DOHH2 (cell line): ENCODE measurements at regions not wholly inside any gene's neighbourhood (a gene's known extent, or its start where the extent isn't known, plus 50 kb on each side); places are given as distances from the start of the nearest gene placed in this dataset.

Experiments
- H3F3A ChIP-seq: fragments of 200-600 bp; sonication (generic), shearing (Covaris generic); 2 replicates; pipeline ENCODE4 v1.6.0; 2016; ENCODE audit warnings: antibody characterized with exemption, mild to moderate bottlenecking; ENCODE audit not compliant: control insufficient read depth, insufficient read depth
- H3K27ac ChIP-seq: fragments of 200-600 bp; sonication (generic); 2 replicates; pipeline ENCODE4 v1.5.1; 2014; ENCODE audit warnings: low read depth, mild to moderate bottlenecking, low read length, moderate library complexity
- H3K27me3 ChIP-seq: fragments of 200-600 bp; sonication (generic); 2 replicates; pipeline ENCODE4 v1.6.1; 2014; ENCODE audit warnings: mild to moderate bottlenecking, low read length, mixed read lengths; ENCODE audit not compliant: control insufficient read depth
- H3K36me3 ChIP-seq: fragments of 200-600 bp; sonication (generic); 2 replicates; pipeline ENCODE4 v1.6.1; 2014; ENCODE audit warnings: mild to moderate bottlenecking, low read length, moderate library complexity, mixed read lengths; ENCODE audit not compliant: control insufficient read depth
- H3K4me1 ChIP-seq: fragments of 200-600 bp; sonication (generic); 2 replicates; pipeline ENCODE4 v1.6.1; 2014; ENCODE audit warnings: mild to moderate bottlenecking, low read length, mixed read lengths; ENCODE audit not compliant: control insufficient read depth
- H3K4me2 ChIP-seq: fragments of 200-600 bp; sonication (generic); 2 replicates; pipeline ENCODE4 v1.6.0; 2014; ENCODE audit warnings: mild to moderate bottlenecking, low read length, moderate library complexity
- H3K4me3 ChIP-seq: fragments of 200-600 bp; sonication (generic); 2 replicates; pipeline ENCODE4 v1.5.1; 2014; ENCODE audit warnings: mild to moderate bottlenecking, low read length, mixed read lengths
- H3K79me2 ChIP-seq: fragments of 200-600 bp; sonication (generic); 2 replicates; pipeline ENCODE4 v1.6.1; 2014; ENCODE audit warnings: mild to moderate bottlenecking, low read length, mixed read lengths; ENCODE audit not compliant: control insufficient read depth
- H3K9me2 ChIP-seq: fragments of 200-600 bp; sonication (generic); replicated peaks from 2 replicates; pipeline ENCODE4 v1.6.1; 2014; ENCODE audit warnings: mild to moderate bottlenecking, low read length, mixed read lengths; ENCODE audit not compliant: control insufficient read depth
- H3K9me3 ChIP-seq: fragments of 200-600 bp; sonication (generic); 2 replicates; pipeline ENCODE4 v1.6.1; 2014; ENCODE audit warnings: antibody characterized with exemption, low read length, mixed read lengths; ENCODE audit not compliant: control insufficient read depth, insufficient read depth
- H4K20me1 ChIP-seq: fragments of 200-600 bp; sonication (generic); 2 replicates; pipeline ENCODE4 v1.6.0; 2014; ENCODE audit warnings: low read depth, mild to moderate bottlenecking, antibody characterized with exemption, low read length, moderate library complexity; ENCODE audit not compliant: control insufficient read depth, insufficient read depth
- CTCF ChIP-seq: fragments of 200-600 bp; sonication (generic); IDR thresholded peaks from one replicate; pipeline ENCODE4 v1.5.1; 2014; ENCODE audit warnings: antibody characterized with exemption, mild to moderate bottlenecking, low read depth, low read length; ENCODE audit not compliant: poor library complexity, severe bottlenecking
- EZH2phosphoT487 ChIP-seq: fragments of 200-600 bp; sonication (generic); IDR thresholded peaks from 2 replicates; pipeline ENCODE4 v1.6.1; 2017; ENCODE audit warnings: borderline replicate concordance, mild to moderate bottlenecking, antibody characterized with exemption, low read length, moderate library complexity, mixed read lengths

- Histone ChIP-seq H3K9me2 (no peaks in the 10 kb centered on the region), H3K79me2 (peaks cover 2% of the 10 kb centered on the region; the same call in 1 of the 2 replicates), H3K27ac (no peak overlapping the region), H3K36me3 (no peaks in the 10 kb centered on the region), H3K4me3 (no peak overlapping the region), H3F3A (no peaks in the 10 kb centered on the region), H3K4me2 (no peak overlapping the region), H3K9me3 (no peaks in the 10 kb centered on the region), H4K20me1 (no peaks in the 10 kb centered on the region), H3K27me3 (no peaks in the 10 kb centered on the region), H3K4me1 (peaks cover 16% of the 10 kb centered on the region)
- no peak for TF ChIP-seq CTCF
- no peak for TF ChIP-seq EZH2phosphoT487
Measured at GRCh38 chr14:71524320-71524982, 407.8 kb upstream of the RGS6 start.

GRCh38 chr14:71525663-71526221, 406.5 kb upstream of the RGS6 start:
- Histone ChIP-seq H3K36me3 (no peaks in the 10 kb centered on the region), H3K9me3 (no peaks in the 10 kb centered on the region), H3K27ac (no peak overlapping the region), H3K9me2 (no peaks in the 10 kb centered on the region), H3K27me3 (no peaks in the 10 kb centered on the region), H4K20me1 (no peaks in the 10 kb centered on the region), H3K79me2 (peaks cover 2% of the 10 kb centered on the region; the same call in 1 of the 2 replicates), H3K4me1 (peaks cover 16% of the 10 kb centered on the region), H3K4me2 (no peak overlapping the region), H3F3A (no peaks in the 10 kb centered on the region), H3K4me3 (no peak overlapping the region)
- TF ChIP-seq EZH2phosphoT487 (no peak), CTCF (no peak)

GRCh38 chr14:71526388-71526787, 405.8 kb upstream of the RGS6 start:
- H3K9me3 ChIP-seq = no peaks in the 10 kb centered on the region
- peaks cover 16% of the 10 kb centered on the region for H3K4me1 ChIP-seq
- H3K36me3 ChIP-seq = no peaks in the 10 kb centered on the region
- H3K79me2 ChIP-seq = peaks cover 2% of the 10 kb centered on the region; the same call in 1 of the 2 replicates
- no peaks in the 10 kb centered on the region for H4K20me1 ChIP-seq
- H3K27ac ChIP-seq = no peak overlapping the region
- H3F3A ChIP-seq = no peaks in the 10 kb centered on the region
- no peak overlapping the region for H3K4me3 ChIP-seq
- TF ChIP-seq EZH2phosphoT487 = no peak
- TF ChIP-seq CTCF = no peak
- H3K27me3 ChIP-seq = no peaks in the 10 kb centered on the region
- H3K9me2 ChIP-seq = no peaks in the 10 kb centered on the region
- no peak overlapping the region for H3K4me2 ChIP-seq
